ENCODE measurements at regions not wholly inside any gene's neighbourhood (a gene's known extent, or its start where the extent isn't known, plus 50 kb on each side); places are given as distances from the start of the nearest gene placed in this dataset.

GRCh38 chr1:234696148-234696576 lies 86.2 kb upstream of the IRF2BP2 start (continued):
- TF ChIP-seq HBP1 (CRISPR knock-in tag; IDR thresholded peaks at IDR 0.05) (no peak), FOSL1 (tag; conservative IDR thresholded peaks at IDR 0.05) (peak; percentile 33; the same call in 1 of the 2 replicates)

- intact Hi-C loops (cut with micrococcal nuclease) (no loop called here), in situ Hi-C loops (cut with MboI) (no loop called here)
- Histone ChIP-seq H4K20me1 (replicated peaks; ENCODE audit: control insufficient read depth, insufficient read depth, low read length) (no peaks in the 10 kb centered on the region), H3K9ac (ENCODE audit: insufficient read depth in 1 of 2, low read depth in 2 of 2, low read length in 2 of 2) (no peak overlapping the region), H3K9me3 (replicated peaks; ENCODE audit: control insufficient read depth, insufficient read depth, low read depth, low read length) (no peaks in the 10 kb centered on the region), H3K79me2 (ENCODE audit: control insufficient read depth, insufficient read depth, low read length) (no peaks in the 10 kb centered on the region), H3K4me3 (no peak overlapping the region), H3K4me2 (ENCODE audit: insufficient read depth, low read length) (no peak overlapping the region), H2AFZ (ENCODE audit: low read depth, low read length) (no peak overlapping the region), H3K27me3 (ENCODE audit: control insufficient read depth in 2 of 2, insufficient read depth in 2 of 2, low read length in 2 of 2) (no peaks in the 10 kb centered on the region), H3K27ac (ENCODE audit: extremely low read depth, low read depth, low read length) (no peak overlapping the region), H3K36me3 (ENCODE audit: control insufficient read depth, insufficient read depth, low read length) (no peaks in the 10 kb centered on the region), H3K4me1 (replicated peaks in 1 of 2; ENCODE audit: control insufficient read depth in 2 of 2, insufficient read depth in 2 of 2, low read length in 2 of 2) (peaks cover under 1 to 10% of the 10 kb centered on the region in 2 experiments; a peak in 3 of 5 replicates), H3K9me1 (ENCODE audit: control insufficient read depth, insufficient read depth, low read length) (no peaks in the 10 kb centered on the region)
- FAIRE-seq (peak; percentile 23), ATAC-seq (no peak), DNase-seq (ENCODE audit: extremely low read depth in 1 of 4, low spot score in 3 of 4) (no peak)
- WGBS (ENCODE audit: insufficient coverage, low coverage, missing lambda C conversion rate), result 50% methylated on average over 2 of the region's 2 CpGs
- CTCF ChIA-PET (ENCODE audit: low intra/inter-chr PET ratio), result interaction anchor here (0.7 kb wide), 1 partner anchor 33 kb away, joined by 3 read pairs; no protein-coding TSS in a partner anchor
- POLR2A ChIA-PET, result interaction anchor here (1.1 to 3.3 kb wide), 6 partner anchors 9 to 195 kb away, joined by 4 to 16 read pairs (median 6); no protein-coding TSS in a partner anchor
- BruUV-seq (replicated peaks), result no TSS peak
- TF ChIP-seq ZNF24 (IDR thresholded peaks at IDR 0.05), result no peak
- no peak for TF ChIP-seq MCM2 (IDR thresholded peaks at IDR 0.05; ENCODE audit: low read depth)
- no peak for TF ChIP-seq ZNF165 (CRISPR knock-in tag; IDR thresholded peaks at IDR 0.05; ENCODE audit: borderline replicate concordance)
- TF ChIP-seq ZBTB1 (CRISPR knock-in tag; IDR thresholded peaks at IDR 0.05; ENCODE audit: borderline replicate concordance, low read depth), result no peak
- TF ChIP-seq, protein P1, sequence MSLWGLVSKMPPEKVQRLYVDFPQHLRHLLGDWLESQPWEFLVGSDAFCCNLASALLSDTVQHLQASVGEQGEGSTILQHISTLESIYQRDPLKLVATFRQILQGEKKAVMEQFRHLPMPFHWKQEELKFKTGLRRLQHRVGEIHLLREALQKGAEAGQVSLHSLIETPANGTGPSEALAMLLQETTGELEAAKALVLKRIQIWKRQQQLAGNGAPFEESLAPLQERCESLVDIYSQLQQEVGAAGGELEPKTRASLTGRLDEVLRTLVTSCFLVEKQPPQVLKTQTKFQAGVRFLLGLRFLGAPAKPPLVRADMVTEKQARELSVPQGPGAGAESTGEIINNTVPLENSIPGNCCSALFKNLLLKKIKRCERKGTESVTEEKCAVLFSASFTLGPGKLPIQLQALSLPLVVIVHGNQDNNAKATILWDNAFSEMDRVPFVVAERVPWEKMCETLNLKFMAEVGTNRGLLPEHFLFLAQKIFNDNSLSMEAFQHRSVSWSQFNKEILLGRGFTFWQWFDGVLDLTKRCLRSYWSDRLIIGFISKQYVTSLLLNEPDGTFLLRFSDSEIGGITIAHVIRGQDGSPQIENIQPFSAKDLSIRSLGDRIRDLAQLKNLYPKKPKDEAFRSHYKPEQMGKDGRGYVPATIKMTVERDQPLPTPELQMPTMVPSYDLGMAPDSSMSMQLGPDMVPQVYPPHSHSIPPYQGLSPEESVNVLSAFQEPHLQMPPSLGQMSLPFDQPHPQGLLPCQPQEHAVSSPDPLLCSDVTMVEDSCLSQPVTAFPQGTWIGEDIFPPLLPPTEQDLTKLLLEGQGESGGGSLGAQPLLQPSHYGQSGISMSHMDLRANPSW (CRISPR knock-in tag; IDR thresholded peaks at IDR 0.05), result no peak
- no peak for TF ChIP-seq RBM22 (IDR thresholded peaks at IDR 0.05; ENCODE audit: low read depth, low read length, poor library complexity, severe bottlenecking)
- no peak for TF ChIP-seq PRPF4 (IDR thresholded peaks at IDR 0.05; ENCODE audit: insufficient read depth, low read depth, low read length, poor library complexity, severe bottlenecking)
- no peak for TF ChIP-seq SMAD4 (CRISPR knock-in tag; conservative IDR thresholded peaks at IDR 0.05)
- TF ChIP-seq U2AF1 (optimal IDR thresholded peaks at IDR 0.05; ENCODE audit: low read depth, low read length), result no peak
- no peak for TF ChIP-seq U2AF2 (optimal IDR thresholded peaks at IDR 0.05; ENCODE audit: low read depth, low read length)
- no peak for TF ChIP-seq NFRKB (IDR thresholded peaks at IDR 0.05; ENCODE audit: low read depth)
- no peak for TF ChIP-seq MYNN (IDR thresholded peaks at IDR 0.05)
- TF ChIP-seq MYNN (CRISPR knock-in tag; IDR thresholded peaks at IDR 0.05), result no peak
- no peak for TF ChIP-seq SMARCE1 (IDR thresholded peaks at IDR 0.05)
- no peak for TF ChIP-seq NBN (IDR thresholded peaks at IDR 0.05; ENCODE audit: low read depth)
Measured at GRCh38 chr1:234694661-234695060, 84.7 kb upstream of the IRF2BP2 start.

Measured in K562 (cell line).